ENCODE measurements at regions not wholly inside any gene's neighbourhood (a gene's known extent, or its start where the extent isn't known, plus 50 kb on each side); places are given as distances from the start of the nearest gene placed in this dataset.

GRCh38 chr15:93278006-93278405, 189.0 kb upstream of the RGMA start:
- Histone ChIP-seq H3K4me1 (ENCODE audit: control insufficient read depth, insufficient read depth, low read length) (no peaks in the 10 kb centered on the region), H3K9me3 (replicated peaks; ENCODE audit: control insufficient read depth, insufficient read depth, low read length) (no peaks in the 10 kb centered on the region), H2AFZ (ENCODE audit: control insufficient read depth, low read depth, low read length) (no peak overlapping the region), H4K20me1 (ENCODE audit: control insufficient read depth, insufficient read depth) (no peaks in the 10 kb centered on the region), H3K4me3 (no peak overlapping the region), H3K36me3 (ENCODE audit: control insufficient read depth in 2 of 2, insufficient read depth in 2 of 2, low read length in 1 of 2) (no peaks in the 10 kb centered on the region), H3K79me2 (ENCODE audit: control insufficient read depth, insufficient read depth, low read length) (no peaks in the 10 kb centered on the region), H3K27ac (ENCODE audit: control insufficient read depth, insufficient read depth) (no peak overlapping the region), H3K27me3 (replicated peaks in 1 of 2; ENCODE audit: control insufficient read depth in 2 of 2, insufficient read depth in 2 of 2, low read length in 1 of 2) (peaks cover 0 to 4% of the 10 kb centered on the region in 2 experiments; a peak in 2 of 4 replicates), H3K4me2 (ENCODE audit: control insufficient read depth, insufficient read depth) (no peak overlapping the region), H3K9ac (ENCODE audit: control insufficient read depth, insufficient read depth, low read length) (no peak overlapping the region)
- CTCF ChIA-PET: no interaction called here
- TF ChIP-seq HCFC1 (IDR thresholded peaks at IDR 0.05; ENCODE audit: low read length) (no peak), ZNF622 (IDR thresholded peaks at IDR 0.05) (no peak), ZNF207 (IDR thresholded peaks at IDR 0.05; ENCODE audit: borderline replicate concordance) (no peak)
- no peak for FAIRE-seq
- POLR2A ChIA-PET: no interaction called here
- 40% methylated on average over 10 of the region's 10 CpGs for WGBS (ENCODE audit: insufficient coverage, insufficient replicate concordance, low lambda C conversion rate, missing lambda C conversion rate)
- RAD21 ChIA-PET (ENCODE audit: unreplicated experiment): no interaction called here
- DNase-seq (ENCODE audit: low read depth, low spot score): no peak
- SMC1A ChIA-PET (ENCODE audit: uncharacterized antibody, unreplicated experiment): no interaction called here
- no TSS peak for BruUV-seq (replicated peaks)
- intact Hi-C loops (cut with micrococcal nuclease; ENCODE audit: unreplicated experiment): no loop called here
- in situ Hi-C loops (cut with MboI): no loop called here
- ATAC-seq: no peak

DNA sequence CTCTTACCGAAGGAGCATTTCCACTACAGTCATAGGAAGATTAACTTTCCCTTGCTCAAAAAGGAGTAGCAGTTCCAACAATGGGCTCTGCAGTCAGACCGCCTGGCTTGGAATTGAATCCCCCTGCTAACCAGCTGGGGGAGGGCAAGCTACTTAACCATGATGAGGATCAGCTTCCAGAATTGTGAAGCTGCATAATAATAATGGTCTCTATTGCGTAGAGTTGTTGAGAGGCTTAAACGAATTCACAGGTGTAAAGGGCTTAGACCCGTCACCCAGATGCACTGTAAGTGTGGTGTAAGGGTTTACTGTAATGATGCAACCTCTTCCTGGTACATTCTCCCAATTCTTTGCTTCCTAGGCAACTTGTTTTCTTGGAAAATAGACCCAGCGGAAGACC, 185.2 kb upstream of the RGMA start:
- Histone ChIP-seq H3K27ac (ENCODE audit: control insufficient read depth, insufficient read depth) (no peak overlapping the region), H3K9ac (ENCODE audit: control insufficient read depth, insufficient read depth, low read length) (no peak overlapping the region), H3K4me2 (ENCODE audit: control insufficient read depth, insufficient read depth) (no peak overlapping the region), H3K4me1 (ENCODE audit: control insufficient read depth, insufficient read depth, low read length) (no peaks in the 10 kb centered on the region), H3K36me3 (ENCODE audit: control insufficient read depth in 2 of 2, insufficient read depth in 2 of 2, low read length in 1 of 2) (no peaks in the 10 kb centered on the region), H2AFZ (ENCODE audit: control insufficient read depth, low read depth, low read length) (no peak overlapping the region), H3K79me2 (ENCODE audit: control insufficient read depth, insufficient read depth, low read length) (no peaks in the 10 kb centered on the region), H3K27me3 (replicated peaks in 1 of 2; ENCODE audit: control insufficient read depth in 2 of 2, insufficient read depth in 2 of 2, low read length in 1 of 2) (peaks cover 0 to 2% of the 10 kb centered on the region in 2 experiments; a peak in 2 of 4 replicates), H3K9me3 (replicated peaks; ENCODE audit: control insufficient read depth, insufficient read depth, low read length) (no peaks in the 10 kb centered on the region; the same call in 2 of the 3 replicates), H4K20me1 (ENCODE audit: control insufficient read depth, insufficient read depth) (no peaks in the 10 kb centered on the region), H3K4me3 (no peak overlapping the region)
- CTCF ChIA-PET: no interaction called here
- DNase-seq (ENCODE audit: low read depth, low spot score): no peak
- BruUV-seq (replicated peaks): no TSS peak
- 37% methylated on average over 6 of the region's 6 CpGs for WGBS (ENCODE audit: insufficient coverage, insufficient replicate concordance, low lambda C conversion rate, missing lambda C conversion rate)
- RAD21 ChIA-PET (ENCODE audit: unreplicated experiment): no interaction called here
- ATAC-seq: no peak
- FAIRE-seq: no peak
- intact Hi-C loops (cut with micrococcal nuclease; ENCODE audit: unreplicated experiment) (no loop called here), in situ Hi-C loops (cut with MboI) (no loop called here)
- TF ChIP-seq SIN3A (IDR thresholded peaks at IDR 0.05; ENCODE audit: low read depth, low read length) (no peak), TCF3 (IDR thresholded peaks at IDR 0.05; ENCODE audit: borderline replicate concordance, insufficient read depth, low read depth, low read length) (no peak), RELA (IDR thresholded peaks at IDR 0.05; ENCODE audit: borderline replicate concordance, partially characterized antibody) (no peak), EED (IDR thresholded peaks at IDR 0.05; ENCODE audit: low read depth) (no peak), CHD2 (IDR thresholded peaks at IDR 0.05; ENCODE audit: borderline replicate concordance, low read depth, low read length) (no peak), SUPT20H (IDR thresholded peaks at IDR 0.05; ENCODE audit: borderline replicate concordance, control insufficient read depth, low read depth, low read length) (no peak), NFIC (IDR thresholded peaks at IDR 0.05; ENCODE audit: low read depth, low read length) (no peak)
- TF ChIP-seq, protein P1, sequence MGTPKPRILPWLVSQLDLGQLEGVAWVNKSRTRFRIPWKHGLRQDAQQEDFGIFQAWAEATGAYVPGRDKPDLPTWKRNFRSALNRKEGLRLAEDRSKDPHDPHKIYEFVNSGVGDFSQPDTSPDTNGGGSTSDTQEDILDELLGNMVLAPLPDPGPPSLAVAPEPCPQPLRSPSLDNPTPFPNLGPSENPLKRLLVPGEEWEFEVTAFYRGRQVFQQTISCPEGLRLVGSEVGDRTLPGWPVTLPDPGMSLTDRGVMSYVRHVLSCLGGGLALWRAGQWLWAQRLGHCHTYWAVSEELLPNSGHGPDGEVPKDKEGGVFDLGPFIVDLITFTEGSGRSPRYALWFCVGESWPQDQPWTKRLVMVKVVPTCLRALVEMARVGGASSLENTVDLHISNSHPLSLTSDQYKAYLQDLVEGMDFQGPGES (IDR thresholded peaks at IDR 0.05): no peak
- SMC1A ChIA-PET (ENCODE audit: uncharacterized antibody, unreplicated experiment): no interaction called here
- POLR2A ChIA-PET: no interaction called here

Measured in GM12878 (cell line).